HTR-8/SVneo (cell line): ENCODE measurements at regions not wholly inside any gene's neighbourhood (a gene's known extent, or its start where the extent isn't known, plus 50 kb on each side); places are given as distances from the start of the nearest gene placed in this dataset.
A peak's percentile ranks its signal among the peaks of the same experiment; 100 is the strongest.
"Not testable (repeated sequence)": the region's sequence is repeated elsewhere in the genome, so short reads cannot be mapped to it uniquely, and the experiment has no call there.

Experiments
- DNase-seq: peaks from one replicate; pipeline ENCODE4 v3.0.0; 2011; ENCODE audit warnings: low spot score, mixed read lengths; ENCODE audit not compliant: insufficient read length
- FAIRE-seq: peaks from 2 replicates; lab custom pipeline; 2011; peaks lifted over from hg19 to GRCh38; lab: Jason Lieb, UNC

- DNase-seq, FAIRE-seq: not testable (repeated sequence)
Observed at GRCh38 chr3:139196146-139196545, 147.7 kb upstream of the MRPS22 start.

- no peak for DNase-seq
Observed at GRCh38 chr3:139197251-139197650, 146.6 kb upstream of the MRPS22 start.

GRCh38 chr3:139198186-139198585 is 145.6 kb upstream of the MRPS22 start:
- DNase-seq (no peak), FAIRE-seq (no peak)

More at GRCh38 chr3:139197251-139197650, 146.6 kb upstream of the MRPS22 start:
- no peak for FAIRE-seq

- FAIRE-seq, result no peak
- no peak for DNase-seq
Observed at GRCh38 chr3:139198929-139199328, 144.9 kb upstream of the MRPS22 start.

GRCh38 chr3:139199421-139200010 is 144.3 kb upstream of the MRPS22 start:
- FAIRE-seq, result no peak
- no peak for DNase-seq

GRCh38 chr3:139201446-139202225 is 142.2 kb upstream of the MRPS22 start:
- DNase-seq (no peak), FAIRE-seq (no peak)

- DNase-seq, result peak; percentile 63
- FAIRE-seq, result no peak
Observed at GRCh38 chr3:139202226-139202958, 141.4 kb upstream of the MRPS22 start.

- no peak for FAIRE-seq
- DNase-seq, result no peak
Observed at GRCh38 chr3:139202959-139203349, 140.9 kb upstream of the MRPS22 start.

GRCh38 chr3:139203752-139204151 is 140.1 kb upstream of the MRPS22 start:
- no peak for DNase-seq
- no peak for FAIRE-seq

- FAIRE-seq, result no peak
- DNase-seq, result no peak
Observed at GRCh38 chr3:139204728-139205127, 139.1 kb upstream of the MRPS22 start.

GRCh38 chr3:139213936-139214335 is 129.9 kb upstream of the MRPS22 start:
- no peak for DNase-seq
- FAIRE-seq, result no peak

- FAIRE-seq (no peak), DNase-seq (no peak)
Observed at GRCh38 chr3:139216958-139217357, 126.9 kb upstream of the MRPS22 start.

GRCh38 chr3:139217633-139218032 is 126.2 kb upstream of the MRPS22 start:
- FAIRE-seq, result no peak

GRCh38 chr3:139218046-139218445 is 125.8 kb upstream of the MRPS22 start:
- no peak for DNase-seq
- no peak for FAIRE-seq

More at GRCh38 chr3:139217633-139218032, 126.2 kb upstream of the MRPS22 start:
- no peak for DNase-seq

- no peak for FAIRE-seq
- no peak for DNase-seq
Observed at GRCh38 chr3:139219463-139219862, 124.4 kb upstream of the MRPS22 start.

GRCh38 chr3:139222100-139222657 is 121.6 kb upstream of the MRPS22 start:
- no peak for DNase-seq
- no peak for FAIRE-seq

GRCh38 chr3:139225548-139225947 is 118.3 kb upstream of the MRPS22 start:
- DNase-seq (no peak), FAIRE-seq (no peak)

- DNase-seq, result no peak
- FAIRE-seq, result no peak
Observed at GRCh38 chr3:139226731-139227130, 117.1 kb upstream of the MRPS22 start.

- no peak for FAIRE-seq
Observed at GRCh38 chr3:139227165-139227564, 116.7 kb upstream of the MRPS22 start.

GRCh38 chr3:139227827-139228226 is 116.0 kb upstream of the MRPS22 start:
- no peak for FAIRE-seq

More at GRCh38 chr3:139227165-139227564, 116.7 kb upstream of the MRPS22 start:
- DNase-seq, result no peak

GRCh38 chr3:139230391-139230790 is 113.4 kb upstream of the MRPS22 start:
- no peak for FAIRE-seq
- no peak for DNase-seq

More at GRCh38 chr3:139227827-139228226, 116.0 kb upstream of the MRPS22 start:
- DNase-seq, result no peak
